Ishikawa (cell line): ENCODE measurements at regions not wholly inside any gene's neighbourhood (a gene's known extent, or its start where the extent isn't known, plus 50 kb on each side); places are given as distances from the start of the nearest gene placed in this dataset.

ENCODE experiments used
- USF1 ChIP-seq: IDR thresholded peaks from 2 replicates; pipeline ENCODE4 v1.6.1; 2012
- YY1 ChIP-seq: IDR thresholded peaks from 2 replicates; pipeline ENCODE4 v1.6.1; 2012; ENCODE audit warnings: low read depth

- TF ChIP-seq USF1 (no peak), YY1 (no peak)
Observed at GRCh38 chr3:176347424-176348146, 849.7 kb downstream of the TBL1XR1 start.
